ENCODE measurements at regions not wholly inside any gene's neighbourhood (a gene's known extent, or its start where the extent isn't known, plus 50 kb on each side); places are given as distances from the start of the nearest gene placed in this dataset.

DNA sequence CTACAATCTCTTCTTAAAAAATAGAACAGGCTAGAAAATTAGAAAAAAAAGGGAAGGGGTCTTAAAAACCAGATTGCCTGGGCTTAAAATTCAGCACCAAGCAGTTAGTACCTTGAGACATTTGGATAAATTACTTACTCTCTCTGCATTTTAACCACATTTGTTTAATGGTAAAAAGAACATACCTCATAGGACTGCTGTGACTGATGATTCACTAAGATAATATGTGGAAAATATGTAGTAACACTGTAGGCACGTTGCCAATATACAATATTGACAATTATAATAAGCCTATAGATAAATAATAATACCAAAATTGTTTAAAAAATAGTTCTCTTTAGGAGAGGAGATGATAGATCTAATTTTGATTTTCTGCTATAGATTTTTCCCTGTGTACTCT is 750.4 kb downstream of the TENT5A start:
- TF ChIP-seq, protein P1, sequence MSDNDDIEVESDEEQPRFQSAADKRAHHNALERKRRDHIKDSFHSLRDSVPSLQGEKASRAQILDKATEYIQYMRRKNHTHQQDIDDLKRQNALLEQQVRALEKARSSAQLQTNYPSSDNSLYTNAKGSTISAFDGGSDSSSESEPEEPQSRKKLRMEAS (IDR thresholded peaks at IDR 0.05) = no peak
- no peak for TF ChIP-seq POLR2A (IDR thresholded peaks at IDR 0.05; ENCODE audit: control extremely low read depth in 1 of 2, low read depth in 2 of 2, low read length in 2 of 2)
- TF ChIP-seq, protein P2, sequence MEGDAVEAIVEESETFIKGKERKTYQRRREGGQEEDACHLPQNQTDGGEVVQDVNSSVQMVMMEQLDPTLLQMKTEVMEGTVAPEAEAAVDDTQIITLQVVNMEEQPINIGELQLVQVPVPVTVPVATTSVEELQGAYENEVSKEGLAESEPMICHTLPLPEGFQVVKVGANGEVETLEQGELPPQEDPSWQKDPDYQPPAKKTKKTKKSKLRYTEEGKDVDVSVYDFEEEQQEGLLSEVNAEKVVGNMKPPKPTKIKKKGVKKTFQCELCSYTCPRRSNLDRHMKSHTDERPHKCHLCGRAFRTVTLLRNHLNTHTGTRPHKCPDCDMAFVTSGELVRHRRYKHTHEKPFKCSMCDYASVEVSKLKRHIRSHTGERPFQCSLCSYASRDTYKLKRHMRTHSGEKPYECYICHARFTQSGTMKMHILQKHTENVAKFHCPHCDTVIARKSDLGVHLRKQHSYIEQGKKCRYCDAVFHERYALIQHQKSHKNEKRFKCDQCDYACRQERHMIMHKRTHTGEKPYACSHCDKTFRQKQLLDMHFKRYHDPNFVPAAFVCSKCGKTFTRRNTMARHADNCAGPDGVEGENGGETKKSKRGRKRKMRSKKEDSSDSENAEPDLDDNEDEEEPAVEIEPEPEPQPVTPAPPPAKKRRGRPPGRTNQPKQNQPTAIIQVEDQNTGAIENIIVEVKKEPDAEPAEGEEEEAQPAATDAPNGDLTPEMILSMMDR (IDR thresholded peaks at IDR 0.05; ENCODE audit: control extremely low read depth in 1 of 3, insufficient read depth in 1 of 3, low read depth in 1 of 3, low read length in 3 of 3) = no peak
- no peak for TF ChIP-seq NRF1 (IDR thresholded peaks at IDR 0.05; ENCODE audit: low read depth, low read length)
- TF ChIP-seq JUND (IDR thresholded peaks at IDR 0.05; ENCODE audit: low read length) = no peak

All from H1 (cell line).